ENCODE measurements at regions not wholly inside any gene's neighbourhood (a gene's known extent, or its start where the extent isn't known, plus 50 kb on each side); places are given as distances from the start of the nearest gene placed in this dataset.
"Not testable (repeated sequence)": the region's sequence is repeated elsewhere in the genome, so short reads cannot be mapped to it uniquely, and the experiment has no call there.

DNA sequence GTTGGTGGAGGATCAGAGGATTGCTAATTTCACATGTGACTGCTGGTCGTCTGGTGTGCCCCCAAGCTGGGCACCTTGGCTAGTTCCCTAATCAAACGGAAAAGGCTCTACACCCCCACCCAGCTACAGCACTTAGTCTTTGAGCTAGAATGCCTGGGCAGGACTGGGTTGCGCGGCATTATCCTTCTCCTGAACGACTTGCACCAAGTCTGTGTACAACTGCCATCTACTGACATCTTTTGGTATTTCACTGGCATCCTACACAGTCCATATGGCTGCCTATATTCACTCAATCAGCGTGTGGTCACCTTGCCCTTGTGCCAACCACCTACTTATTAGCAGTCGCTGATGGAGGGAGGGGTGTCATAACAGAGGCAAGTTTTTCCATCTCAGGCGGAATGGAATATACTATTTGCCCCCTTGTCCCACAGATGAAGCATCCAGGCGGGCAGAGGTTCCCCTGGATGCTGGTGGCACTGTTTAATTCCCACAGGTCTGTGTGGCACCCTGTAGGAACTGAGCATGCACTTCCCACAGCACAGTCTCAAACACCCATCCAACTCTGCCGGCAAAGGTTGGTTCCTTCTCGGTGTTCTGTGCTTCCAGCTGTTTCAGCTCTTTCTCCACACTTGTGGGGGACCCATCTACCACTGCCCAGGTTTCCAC, 150.1 kb downstream of the OSTF1 start:
- no peak overlapping the region for H3K4me3 Mint-ChIP-seq
- H3K27me3 Mint-ChIP-seq: no peaks in the 10 kb centered on the region
- peaks cover 0 to 8% (median 4%) of the 10 kb centered on the region in 3 donors for H3K9me3 Mint-ChIP-seq
- H3K27ac Mint-ChIP-seq: no peak overlapping the region
- no peaks in the 10 kb centered on the region for H3K36me3 Mint-ChIP-seq
- H3K4me1 Mint-ChIP-seq: no peaks in the 10 kb centered on the region

DNA sequence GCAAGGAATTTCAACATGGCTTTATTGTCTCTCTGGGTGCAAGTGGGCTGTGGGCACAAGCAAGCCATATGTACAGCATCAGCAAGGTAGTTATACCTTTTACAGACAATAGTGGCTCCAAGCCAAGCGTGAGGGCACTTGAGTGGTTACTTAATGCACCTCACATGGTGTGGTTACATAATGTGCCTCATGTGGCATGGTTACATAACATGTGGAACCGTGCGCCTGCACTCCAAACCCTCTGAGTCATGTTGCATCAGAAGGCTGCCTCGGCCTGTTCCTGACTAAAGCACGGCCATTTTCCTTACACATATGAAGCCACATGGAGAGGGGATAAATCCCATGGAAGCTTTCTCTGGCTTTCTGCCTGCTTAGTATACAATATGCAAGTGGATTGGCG, 150.9 kb downstream of the OSTF1 start:
- Mint-ChIP-seq H3K9me3 (peaks cover 0 to 8% (median 4%) of the 10 kb centered on the region in 3 donors), H3K27ac (no peak overlapping the region), H3K36me3 (no peaks in the 10 kb centered on the region), H3K4me3 (no peak overlapping the region), H3K27me3 (no peaks in the 10 kb centered on the region), H3K4me1 (no peaks in the 10 kb centered on the region)

DNA sequence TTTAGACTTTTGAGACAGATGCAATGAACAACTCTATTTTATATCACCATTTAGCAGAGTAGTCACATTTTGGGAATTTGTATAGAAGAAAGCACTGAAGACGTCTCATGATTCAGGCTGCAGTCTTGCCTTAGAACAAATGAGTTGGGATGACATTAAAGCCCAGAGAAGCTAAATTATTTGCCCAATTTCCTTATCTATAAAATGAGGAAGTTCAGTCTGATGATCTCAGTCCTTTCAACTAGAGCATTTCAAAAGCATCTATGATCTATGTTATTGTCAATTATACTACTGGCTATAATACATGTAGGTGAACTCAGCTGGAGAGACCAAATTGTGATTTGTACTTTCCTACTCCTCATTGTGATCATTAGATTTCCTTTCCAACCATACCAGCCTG, 154.1 kb downstream of the OSTF1 start:
- no peaks in the 10 kb centered on the region for H3K27me3 Mint-ChIP-seq
- no peak overlapping the region for H3K27ac Mint-ChIP-seq
- no peak overlapping the region for H3K4me3 Mint-ChIP-seq
- H3K36me3 Mint-ChIP-seq: peaks cover 4% of the 10 kb centered on the region
- H3K9me3 Mint-ChIP-seq: peaks cover 3 to 11% (median 3%) of the 10 kb centered on the region in 3 donors
- no peaks in the 10 kb centered on the region for H3K4me1 Mint-ChIP-seq

DNA sequence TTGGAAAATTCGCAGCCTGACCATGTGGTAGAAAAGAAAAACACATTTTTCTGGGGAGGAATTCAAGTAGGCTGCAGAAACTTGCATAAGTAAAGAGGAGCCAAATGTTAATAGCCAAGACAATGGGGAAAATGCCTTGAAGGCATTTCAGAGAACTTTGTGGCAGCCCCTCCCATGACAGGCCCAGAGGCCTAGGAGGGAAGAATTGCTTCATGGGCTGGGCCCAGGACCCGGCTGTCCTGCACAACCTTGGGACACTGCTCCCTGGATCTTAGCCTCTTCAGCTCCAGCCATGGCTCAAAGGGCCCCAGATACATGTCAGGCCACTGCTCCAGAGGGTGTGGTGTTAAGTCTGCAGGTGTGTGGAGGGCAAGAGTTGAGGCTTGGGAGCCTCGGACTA, 158.6 kb downstream of the OSTF1 start:
- Mint-ChIP-seq H3K4me1 (no peaks in the 10 kb centered on the region), H3K27me3 (no peaks in the 10 kb centered on the region), H3K9me3 (peaks cover 5 to 37% (median 22%) of the 10 kb centered on the region in 3 donors), H3K36me3 (peaks cover 4% of the 10 kb centered on the region), H3K4me3 (no peak overlapping the region), H3K27ac (no peak overlapping the region)

DNA sequence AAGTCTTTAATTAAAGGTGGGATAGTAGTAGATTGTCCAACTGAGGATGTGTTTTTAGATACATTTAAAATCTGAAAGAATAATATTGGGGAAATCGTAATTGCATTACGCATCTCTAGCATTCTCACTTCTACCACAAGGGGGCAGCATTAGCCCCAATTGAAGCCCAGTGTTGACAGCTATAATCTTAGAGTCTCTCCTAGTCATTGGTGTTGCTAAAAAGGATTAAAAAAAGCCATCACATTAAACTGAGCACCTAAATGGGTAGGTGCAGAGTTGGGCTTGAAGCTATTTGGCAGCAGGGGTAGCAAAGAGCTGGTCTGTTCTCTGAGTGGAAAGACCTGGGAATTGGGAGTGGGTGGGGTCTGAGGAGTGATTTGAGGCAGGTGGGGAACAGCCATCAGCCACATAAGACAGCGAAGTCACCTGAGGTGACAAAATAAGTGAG, 177.2 kb downstream of the OSTF1 start:
- Mint-ChIP-seq H3K27ac (no peak overlapping the region), H3K9me3 (no peaks in the 10 kb centered on the region), H3K4me3 (no peak overlapping the region), H3K36me3 (peaks cover 2% of the 10 kb centered on the region), H3K4me1 (no peaks in the 10 kb centered on the region), H3K27me3 (no peaks in the 10 kb centered on the region)

DNA sequence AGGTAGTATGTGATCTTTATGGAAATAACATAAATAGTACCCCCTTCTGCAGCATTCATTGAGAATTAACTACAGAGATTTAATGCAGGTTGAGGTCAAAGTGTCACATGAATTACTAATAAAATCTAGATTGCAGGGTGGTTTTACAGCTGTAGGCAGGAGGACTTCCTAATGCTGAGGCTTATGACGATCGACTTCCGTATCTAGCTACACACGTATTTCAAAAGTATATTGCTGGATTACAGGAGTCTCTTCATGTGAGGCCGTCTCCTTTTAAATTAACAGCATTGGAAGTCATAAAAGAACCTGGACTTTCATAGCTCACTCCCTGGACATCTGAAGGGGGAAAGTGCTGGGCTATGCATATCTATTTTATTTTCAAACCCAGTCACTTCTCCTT, 180.9 kb downstream of the OSTF1 start:
- no peaks in the 10 kb centered on the region for H3K27me3 Mint-ChIP-seq
- no peaks in the 10 kb centered on the region for H3K4me1 Mint-ChIP-seq
- peaks cover 2% of the 10 kb centered on the region for H3K36me3 Mint-ChIP-seq
- H3K9me3 Mint-ChIP-seq: peaks cover 0 to 9% (median 6%) of the 10 kb centered on the region in 3 donors
- H3K4me3 Mint-ChIP-seq: no peak overlapping the region
- peak overlapping the region in 1 of 3 donors; percentile 61 for H3K27ac Mint-ChIP-seq

DNA sequence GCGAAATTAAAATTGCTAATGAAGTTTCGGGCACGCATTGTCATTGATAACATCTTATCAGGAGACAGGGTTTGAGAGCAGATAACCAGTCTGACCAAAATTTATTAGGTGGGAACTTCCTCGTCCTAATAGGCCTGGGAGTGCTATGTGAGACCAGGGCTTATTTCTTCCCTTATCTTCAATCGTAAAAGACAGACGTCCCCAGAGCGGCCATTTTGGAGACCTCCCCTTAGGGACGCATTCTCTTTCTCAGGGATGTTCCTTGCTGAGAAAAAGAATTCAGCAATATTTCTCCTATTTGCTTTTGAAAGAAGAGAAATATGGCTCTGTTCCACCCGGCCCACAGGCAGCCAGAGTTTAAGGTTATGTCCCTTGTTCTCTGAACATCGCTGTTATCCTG, 184.7 kb downstream of the OSTF1 start:
- peaks cover 2 to 15% (median 6%) of the 10 kb centered on the region in 3 donors for H3K9me3 Mint-ChIP-seq
- not testable (repeated sequence) for H3K4me3 Mint-ChIP-seq, H3K27ac Mint-ChIP-seq, H3K27me3 Mint-ChIP-seq, H3K4me1 Mint-ChIP-seq, H3K36me3 Mint-ChIP-seq

DNA sequence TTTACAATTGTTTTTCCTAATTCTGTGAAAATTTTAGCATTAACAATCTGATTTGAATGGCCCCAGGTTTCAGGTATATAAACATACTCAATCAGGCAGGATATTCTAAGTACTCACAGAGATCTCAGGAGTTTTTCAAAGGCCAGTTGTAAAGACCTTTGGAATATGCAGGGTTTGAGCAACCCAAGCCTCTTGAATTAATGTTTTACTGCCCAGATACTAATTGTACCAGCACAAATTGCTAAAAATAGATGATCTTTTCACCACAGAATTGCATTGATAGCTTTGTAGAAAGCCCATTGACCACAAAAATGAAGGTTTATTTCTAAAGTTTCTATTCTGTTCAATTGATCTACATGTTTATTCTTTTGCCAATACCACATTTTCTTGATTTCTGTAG, 186.5 kb downstream of the OSTF1 start:
- peaks cover 2 to 24% (median 6%) of the 10 kb centered on the region in 3 donors for H3K9me3 Mint-ChIP-seq
- no peak overlapping the region for H3K27ac Mint-ChIP-seq
- no peaks in the 10 kb centered on the region for H3K27me3 Mint-ChIP-seq
- H3K36me3 Mint-ChIP-seq: no peaks in the 10 kb centered on the region
- H3K4me3 Mint-ChIP-seq: no peak overlapping the region
- H3K4me1 Mint-ChIP-seq: no peaks in the 10 kb centered on the region

DNA sequence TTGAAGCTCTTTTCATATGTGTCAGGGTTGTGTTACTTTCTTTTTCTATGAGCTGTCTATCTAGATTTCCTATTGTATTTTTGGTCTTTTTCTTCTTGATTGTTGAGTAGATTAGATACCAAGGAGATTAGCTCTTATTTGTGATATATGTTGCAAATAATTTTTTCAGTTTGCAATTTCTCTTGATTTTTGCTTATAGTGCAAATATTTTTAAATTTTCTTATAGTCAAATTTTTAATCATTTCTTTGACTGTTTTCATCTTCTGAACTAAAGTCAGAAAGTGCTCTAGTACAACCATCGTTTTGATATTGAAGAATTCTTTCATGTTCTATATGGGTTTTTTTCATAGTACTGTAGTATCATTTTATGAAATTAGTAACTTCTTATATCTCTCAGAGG, 193.7 kb downstream of the OSTF1 start:
- Mint-ChIP-seq H3K36me3 (no peaks in the 10 kb centered on the region), H3K9me3 (peaks cover 4 to 21% (median 9%) of the 10 kb centered on the region in 3 donors), H3K4me1 (no peaks in the 10 kb centered on the region), H3K27me3 (no peaks in the 10 kb centered on the region), H3K27ac (no peak overlapping the region), H3K4me3 (no peak overlapping the region)

DNA sequence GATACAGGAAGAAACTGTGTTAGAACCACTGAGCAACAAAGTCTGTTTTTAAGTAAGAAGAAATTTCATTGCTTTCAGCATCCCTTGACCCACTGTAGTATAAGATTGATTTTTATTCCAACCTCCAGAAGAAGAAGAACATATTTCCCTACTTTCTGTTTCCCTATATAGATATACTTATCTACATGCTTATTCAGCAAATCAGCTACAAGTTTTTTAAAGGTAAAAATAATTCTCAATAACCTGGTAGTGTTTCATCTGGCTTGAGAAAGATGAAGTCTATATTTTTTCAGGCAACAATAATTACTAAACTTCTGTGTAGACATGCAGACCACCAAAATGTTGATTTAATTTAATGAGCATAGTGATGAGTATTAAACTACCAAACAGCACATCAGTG, 201.0 kb downstream of the OSTF1 start:
- no peaks in the 10 kb centered on the region for H3K36me3 Mint-ChIP-seq
- no peaks in the 10 kb centered on the region for H3K27me3 Mint-ChIP-seq
- H3K27ac Mint-ChIP-seq: no peak overlapping the region
- peaks cover 3 to 13% (median 6%) of the 10 kb centered on the region in 3 donors for H3K9me3 Mint-ChIP-seq
- H3K4me1 Mint-ChIP-seq: no peaks in the 10 kb centered on the region
- no peak overlapping the region for H3K4me3 Mint-ChIP-seq

DNA sequence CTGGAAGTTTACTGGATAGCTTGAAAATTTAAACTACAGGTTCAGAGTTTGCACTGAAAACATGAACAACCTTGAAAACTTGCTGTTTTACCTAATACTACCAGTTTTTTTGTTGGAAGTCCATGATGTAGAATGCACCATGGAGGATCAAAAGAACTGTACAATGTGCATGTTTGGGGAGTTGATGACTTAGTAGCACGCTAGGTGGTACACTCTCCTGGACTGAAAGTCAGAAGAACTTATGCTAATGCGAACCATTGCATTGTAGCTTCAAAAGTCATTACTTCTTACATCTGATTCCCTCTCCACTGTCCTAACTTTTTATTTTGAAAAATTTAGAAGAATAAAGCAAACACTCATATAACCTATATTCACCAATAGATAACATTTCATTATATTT, 211.0 kb downstream of the OSTF1 start:
- H3K4me1 Mint-ChIP-seq: no peaks in the 10 kb centered on the region
- H3K27me3 Mint-ChIP-seq: no peaks in the 10 kb centered on the region
- H3K9me3 Mint-ChIP-seq: peaks cover 2 to 6% (median 3%) of the 10 kb centered on the region in 3 donors
- H3K27ac Mint-ChIP-seq: no peak overlapping the region
- H3K4me3 Mint-ChIP-seq: no peak overlapping the region
- no peaks in the 10 kb centered on the region for H3K36me3 Mint-ChIP-seq

DNA sequence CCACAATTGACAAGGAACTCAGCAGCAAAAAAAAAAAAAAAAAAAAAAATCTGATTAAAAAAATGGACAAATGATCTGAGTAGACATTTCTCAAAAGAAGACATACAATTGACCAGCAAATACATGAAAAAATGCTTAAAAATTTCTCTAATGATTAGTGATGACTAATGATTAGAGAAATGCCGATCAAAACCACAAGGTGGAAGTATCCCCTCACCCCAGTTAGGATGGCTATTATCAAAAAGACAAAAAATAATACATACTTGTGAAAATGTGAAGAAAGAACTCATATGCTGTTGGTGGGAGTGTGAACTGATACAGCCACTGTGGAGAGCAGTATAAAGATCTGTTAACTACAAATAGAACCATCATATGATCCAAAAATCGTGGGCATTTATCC, 245.3 kb downstream of the OSTF1 start:
- Mint-ChIP-seq H3K4me1 (no peaks in the 10 kb centered on the region), H3K27me3 (no peaks in the 10 kb centered on the region), H3K27ac (no peak overlapping the region), H3K9me3 (peaks cover 8 to 22% (median 8%) of the 10 kb centered on the region in 3 donors), H3K36me3 (no peaks in the 10 kb centered on the region), H3K4me3 (no peak overlapping the region)

DNA sequence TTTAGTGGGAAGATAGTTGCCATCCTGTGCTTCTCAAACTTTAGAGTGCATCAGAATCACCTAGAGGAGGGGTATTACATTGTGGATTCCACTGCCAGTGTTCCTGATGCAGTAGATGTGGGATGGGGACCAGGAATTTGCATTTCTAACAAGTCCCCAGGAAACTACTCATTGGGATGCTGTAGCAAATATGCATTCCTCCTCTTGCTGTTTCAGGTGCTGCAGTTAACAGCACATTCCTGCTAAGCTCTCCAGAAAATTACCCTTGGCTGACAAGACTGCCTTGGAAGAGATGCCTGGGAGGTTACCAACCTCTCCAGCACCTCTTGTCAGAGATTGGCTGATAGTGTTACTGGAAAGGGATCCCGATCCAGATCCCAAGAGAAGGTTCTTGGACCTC, 270.5 kb downstream of the OSTF1 start:
- Mint-ChIP-seq H3K27ac (no peak overlapping the region), H3K36me3 (no peaks in the 10 kb centered on the region), H3K9me3 (peaks cover 2 to 9% (median 7%) of the 10 kb centered on the region in 3 donors), H3K4me3 (no peak overlapping the region), H3K4me1 (no peaks in the 10 kb centered on the region), H3K27me3 (no peaks in the 10 kb centered on the region)

DNA sequence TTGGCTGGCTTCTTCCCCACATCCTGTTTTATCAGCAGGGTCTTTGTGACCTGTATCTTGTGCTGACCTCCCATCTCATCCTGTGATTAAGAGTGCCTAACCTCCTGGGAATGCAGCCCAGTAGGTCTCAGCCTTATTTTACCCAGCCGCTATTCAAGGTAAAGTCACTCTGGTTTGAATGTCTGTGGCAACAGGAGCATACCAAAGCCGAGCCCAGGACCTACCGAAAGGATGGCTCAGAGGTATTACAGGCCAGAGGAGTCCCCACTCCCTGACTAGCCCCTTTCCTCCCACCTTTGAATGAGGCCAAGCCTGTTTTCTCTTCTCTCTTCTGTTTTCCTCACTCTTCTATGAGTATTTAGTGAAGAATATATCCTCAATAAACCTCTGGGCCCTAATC, 271.3 kb downstream of the OSTF1 start:
- no peaks in the 10 kb centered on the region for H3K4me1 Mint-ChIP-seq
- no peak overlapping the region for H3K4me3 Mint-ChIP-seq
- no peak overlapping the region for H3K27ac Mint-ChIP-seq
- no peaks in the 10 kb centered on the region for H3K27me3 Mint-ChIP-seq
- H3K9me3 Mint-ChIP-seq: peaks cover 2 to 13% (median 13%) of the 10 kb centered on the region in 3 donors
- no peaks in the 10 kb centered on the region for H3K36me3 Mint-ChIP-seq

DNA sequence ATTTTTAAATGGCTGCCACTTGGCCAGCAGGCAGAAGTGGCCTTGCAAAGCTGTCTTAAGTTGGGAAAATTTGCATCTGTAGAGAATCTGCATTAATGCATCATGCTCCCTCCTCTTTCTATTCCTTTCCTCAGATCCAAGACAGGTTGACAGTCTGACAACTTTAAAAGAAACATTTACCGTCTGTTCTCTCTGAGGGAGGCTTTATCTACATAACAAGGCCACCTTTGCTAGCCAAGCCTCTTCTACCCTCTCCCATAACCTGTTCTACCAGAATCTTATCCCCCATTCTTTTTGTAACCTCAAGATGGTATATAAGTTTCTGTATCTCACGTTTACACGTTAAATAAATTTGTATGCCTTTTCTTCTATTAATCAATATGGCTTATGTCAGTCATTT, 271.9 kb downstream of the OSTF1 start:
- no peaks in the 10 kb centered on the region for H3K4me1 Mint-ChIP-seq
- no peak overlapping the region for H3K27ac Mint-ChIP-seq

DNA sequence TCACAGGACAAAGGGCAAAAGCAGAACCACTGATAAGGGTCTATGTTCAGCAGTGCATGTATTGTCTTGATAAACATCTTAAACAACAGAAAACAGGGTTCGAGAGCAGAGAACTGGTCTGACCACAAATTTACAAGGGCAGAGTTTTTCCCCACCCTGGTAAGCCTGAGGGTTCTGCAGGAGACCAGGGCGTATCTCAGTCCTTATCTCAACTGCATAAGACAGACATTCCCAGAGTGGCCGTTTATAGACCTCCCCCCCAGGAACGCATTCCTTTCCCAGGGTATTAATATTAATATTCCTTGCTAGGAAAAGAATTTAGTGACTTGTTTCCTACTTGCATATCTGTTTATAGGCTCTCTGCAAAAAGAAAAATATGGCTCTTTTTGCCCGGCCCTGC, 274.1 kb downstream of the OSTF1 start:
- H3K9me3 Mint-ChIP-seq: peaks cover 0 to 15% (median 13%) of the 10 kb centered on the region in 3 donors
- not testable (repeated sequence) for H3K4me3 Mint-ChIP-seq, H3K27me3 Mint-ChIP-seq, H3K27ac Mint-ChIP-seq, H3K4me1 Mint-ChIP-seq, H3K36me3 Mint-ChIP-seq

More for the DNA sequence above, 271.9 kb downstream of the OSTF1 start:
- Mint-ChIP-seq H3K4me3 (no peak overlapping the region), H3K27me3 (no peaks in the 10 kb centered on the region), H3K36me3 (no peaks in the 10 kb centered on the region), H3K9me3 (peaks cover 2 to 15% (median 13%) of the 10 kb centered on the region in 3 donors)

Measured in IgD-negative memory B cell (primary cell).